ENCODE measurements at regions not wholly inside any gene's neighbourhood (a gene's known extent, or its start where the extent isn't known, plus 50 kb on each side); places are given as distances from the start of the nearest gene placed in this dataset.

- Mint-ChIP-seq H3K4me3 (ENCODE audit: unreplicated experiment) (no peak overlapping the region), H3K27ac (ENCODE audit: low read depth, unreplicated experiment) (no peak overlapping the region), H3K36me3 (ENCODE audit: insufficient read depth, unreplicated experiment) (no peaks in the 10 kb centered on the region), H3K27me3 (ENCODE audit: insufficient read depth, unreplicated experiment) (no peaks in the 10 kb centered on the region), H3K4me1 (ENCODE audit: insufficient read depth, unreplicated experiment) (peaks cover 9% of the 10 kb centered on the region), H3K9me3 (ENCODE audit: unreplicated experiment) (peaks cover 9% of the 10 kb centered on the region)
- BruUV-seq (replicated peaks) = no TSS peak
- intact Hi-C loops (cut with micrococcal nuclease) = no loop called here
- POLR2A ChIA-PET = interaction anchor here (0.6 kb wide), 1 partner anchor 63 kb away, joined by 3 read pairs; no protein-coding TSS in a partner anchor
- CTCF ChIA-PET = interaction anchor here (0.5 to 3.2 kb wide), 3 partner anchors 15 to 535 kb away, joined by 3 to 6 read pairs (median 5); no protein-coding TSS in a partner anchor
- TF ChIP-seq, protein P1, sequence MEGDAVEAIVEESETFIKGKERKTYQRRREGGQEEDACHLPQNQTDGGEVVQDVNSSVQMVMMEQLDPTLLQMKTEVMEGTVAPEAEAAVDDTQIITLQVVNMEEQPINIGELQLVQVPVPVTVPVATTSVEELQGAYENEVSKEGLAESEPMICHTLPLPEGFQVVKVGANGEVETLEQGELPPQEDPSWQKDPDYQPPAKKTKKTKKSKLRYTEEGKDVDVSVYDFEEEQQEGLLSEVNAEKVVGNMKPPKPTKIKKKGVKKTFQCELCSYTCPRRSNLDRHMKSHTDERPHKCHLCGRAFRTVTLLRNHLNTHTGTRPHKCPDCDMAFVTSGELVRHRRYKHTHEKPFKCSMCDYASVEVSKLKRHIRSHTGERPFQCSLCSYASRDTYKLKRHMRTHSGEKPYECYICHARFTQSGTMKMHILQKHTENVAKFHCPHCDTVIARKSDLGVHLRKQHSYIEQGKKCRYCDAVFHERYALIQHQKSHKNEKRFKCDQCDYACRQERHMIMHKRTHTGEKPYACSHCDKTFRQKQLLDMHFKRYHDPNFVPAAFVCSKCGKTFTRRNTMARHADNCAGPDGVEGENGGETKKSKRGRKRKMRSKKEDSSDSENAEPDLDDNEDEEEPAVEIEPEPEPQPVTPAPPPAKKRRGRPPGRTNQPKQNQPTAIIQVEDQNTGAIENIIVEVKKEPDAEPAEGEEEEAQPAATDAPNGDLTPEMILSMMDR (IDR thresholded peaks at IDR 0.05; ENCODE audit: unreplicated experiment) = no peak
- peak; percentile 8 for DNase-seq (ENCODE audit: unreplicated experiment)
Measured at GRCh38 chr3:107942244-107942643, 148.6 kb downstream of the CD47 start.

DNA sequence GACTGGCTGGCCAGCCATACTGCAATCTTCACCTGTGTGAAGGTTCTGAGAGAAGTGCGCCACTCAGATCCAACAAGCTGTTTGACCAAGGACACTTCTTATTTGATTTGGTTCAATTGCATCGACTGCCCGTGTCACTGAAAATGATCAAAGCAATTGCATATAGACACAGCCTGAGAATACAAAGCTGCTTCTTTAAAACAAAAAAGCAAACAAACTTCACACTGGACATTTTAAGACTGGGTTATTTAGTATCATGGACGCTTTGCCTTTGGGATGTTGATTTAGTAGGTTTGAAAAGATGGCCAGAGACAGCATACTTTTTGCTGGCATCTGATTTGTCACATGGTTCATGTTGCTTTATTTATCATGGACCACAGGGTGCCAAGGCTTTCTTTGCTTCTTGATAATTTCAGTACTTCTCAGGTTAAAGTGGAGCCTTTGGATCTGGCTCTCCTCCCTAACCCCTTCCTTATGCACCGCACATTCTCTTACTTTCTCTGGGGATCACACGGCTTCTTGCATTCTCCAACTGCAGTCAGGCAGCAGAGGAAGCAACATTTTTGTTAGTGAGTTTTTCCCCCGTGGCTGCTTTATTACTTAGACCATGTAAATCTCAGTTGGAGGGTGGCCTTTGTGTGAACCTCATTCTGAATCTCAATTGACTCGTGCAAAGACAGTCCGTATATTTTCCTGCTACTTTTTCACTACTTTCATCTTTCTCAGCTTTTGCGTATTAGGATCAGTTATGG, 151.0 kb downstream of the CD47 start:
- no peak for DNase-seq (ENCODE audit: unreplicated experiment)
- Mint-ChIP-seq H3K27ac (ENCODE audit: low read depth, unreplicated experiment) (no peak overlapping the region), H3K4me1 (ENCODE audit: insufficient read depth, unreplicated experiment) (peaks cover 9% of the 10 kb centered on the region), H3K36me3 (ENCODE audit: insufficient read depth, unreplicated experiment) (no peaks in the 10 kb centered on the region), H3K27me3 (ENCODE audit: insufficient read depth, unreplicated experiment) (no peaks in the 10 kb centered on the region), H3K4me3 (ENCODE audit: unreplicated experiment) (no peak overlapping the region), H3K9me3 (ENCODE audit: unreplicated experiment) (peaks cover 9% of the 10 kb centered on the region)
- ChIA-PET POLR2A (interaction anchor here (0.7 kb wide), 1 partner anchor 97 kb away, joined by 3 read pairs; no protein-coding TSS in a partner anchor), CTCF (interaction anchor here (0.8 to 2.8 kb wide), 7 partner anchors 13 to 538 kb away, joined by 3 to 29 read pairs (median 9); no protein-coding TSS in a partner anchor)
- BruUV-seq (replicated peaks) = no TSS peak
- intact Hi-C loops (cut with micrococcal nuclease) = loop anchor here (2.0 to 10.0 kb wide), 3 partner anchors 215 to 613 kb away; partner anchors contain the start of gene IFT57
- TF ChIP-seq, protein P1 (IDR thresholded peaks at IDR 0.05; ENCODE audit: unreplicated experiment) = no peak

DNA sequence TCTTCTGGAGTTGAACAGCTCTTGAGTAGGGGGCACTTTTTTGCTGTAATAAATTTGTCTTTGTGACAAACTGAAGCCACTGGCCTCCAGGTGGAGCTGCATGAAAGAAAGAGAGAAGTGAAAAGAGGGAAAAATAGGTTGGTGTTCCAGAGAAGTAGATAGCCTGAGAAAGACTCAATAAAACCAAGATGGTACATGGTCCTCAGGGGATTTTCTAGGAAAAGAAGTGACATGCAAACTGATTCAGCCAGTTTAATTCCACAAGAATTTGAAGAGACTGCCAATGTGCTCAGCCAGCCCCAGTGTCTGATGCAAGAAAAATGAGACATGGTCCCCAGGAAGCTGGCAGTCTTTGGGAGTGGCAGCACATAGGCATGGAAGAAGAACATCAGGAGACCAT, 152.7 kb downstream of the CD47 start:
- peak; percentile 53 for DNase-seq (ENCODE audit: unreplicated experiment)
- CTCF ChIA-PET = interaction anchor here (0.6 to 2.8 kb wide), 22 partner anchors 11 to 702 kb away, joined by 3 to 29 read pairs (median 5); no protein-coding TSS in a partner anchor
- no peaks in the 10 kb centered on the region for H3K27me3 Mint-ChIP-seq (ENCODE audit: insufficient read depth, unreplicated experiment)

More for the DNA sequence above, 152.7 kb downstream of the CD47 start:
- BruUV-seq (replicated peaks) = no TSS peak
- Mint-ChIP-seq H3K9me3 (ENCODE audit: unreplicated experiment) (peaks cover 16% of the 10 kb centered on the region), H3K4me1 (ENCODE audit: insufficient read depth, unreplicated experiment) (peaks cover 9% of the 10 kb centered on the region), H3K4me3 (ENCODE audit: unreplicated experiment) (no peak overlapping the region), H3K36me3 (ENCODE audit: insufficient read depth, unreplicated experiment) (no peaks in the 10 kb centered on the region), H3K27ac (ENCODE audit: low read depth, unreplicated experiment) (no peak overlapping the region)
- intact Hi-C loops (cut with micrococcal nuclease) = loop anchor here (1.0 to 10.0 kb wide), 6 partner anchors 152 to 615 kb away; partner anchors contain the start of gene IFT57
- POLR2A ChIA-PET = interaction anchor here (0.6 to 1.5 kb wide), 4 partner anchors 31 to 536 kb away, joined by 3 read pairs; no protein-coding TSS in a partner anchor
- TF ChIP-seq, protein P1 (IDR thresholded peaks at IDR 0.05; ENCODE audit: unreplicated experiment) = peak; percentile 48

Data from MCF 10A (cell line).